ENCODE measurements at regions not wholly inside any gene's neighbourhood (a gene's known extent, or its start where the extent isn't known, plus 50 kb on each side); places are given as distances from the start of the nearest gene placed in this dataset.

DNA sequence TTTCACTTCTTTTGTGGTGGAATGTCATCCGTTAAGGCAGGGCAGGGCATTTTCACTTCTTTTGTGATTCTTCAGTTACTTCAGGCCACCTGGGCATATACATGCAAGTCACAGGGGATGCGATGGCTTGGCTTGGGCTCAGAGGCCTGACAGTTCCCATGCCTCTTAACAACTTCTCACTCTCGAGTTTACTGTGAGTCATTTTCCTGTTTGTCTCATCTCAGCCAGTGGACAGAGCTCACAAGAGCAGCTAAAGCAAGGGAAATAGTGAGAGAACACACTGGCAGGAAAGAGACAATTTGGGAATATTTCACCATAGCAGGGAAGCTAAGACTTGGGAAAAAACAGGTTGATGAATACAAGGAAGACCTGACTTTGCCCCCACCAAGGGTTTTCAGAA lies 1275.7 kb downstream of the NLGN4Y start:
- no peaks in the 10 kb centered on the region for H3K4me1 ChIP-seq (ENCODE audit: control insufficient read depth, insufficient read depth, low read length, poor library complexity, severe bottlenecking)
- H3K9me3 ChIP-seq (ENCODE audit: control insufficient read depth in 2 of 2, low read length in 2 of 2) = no peaks in the 10 kb centered on the region
- Mint-ChIP-seq H3K4me3 (no peak overlapping the region), H3K27ac (no peak overlapping the region), H3K27me3 (no peaks in the 10 kb centered on the region), H3K36me3 (no peaks in the 10 kb centered on the region), H3K9me3 (no peaks in the 10 kb centered on the region), H3K4me1 (no peaks in the 10 kb centered on the region)
- DNase-seq = no peak
- no peaks in the 10 kb centered on the region for H3K27me3 ChIP-seq (ENCODE audit: control insufficient read depth, insufficient read depth, low read length)
- ATAC-seq (ENCODE audit: low read depth in 2 of 2) = no peak
- no peak overlapping the region for H3K27ac ChIP-seq (ENCODE audit: insufficient read depth, low read length, poor library complexity, severe bottlenecking)
- H3K36me3 ChIP-seq (ENCODE audit: control insufficient read depth, insufficient read depth, low read length) = no peaks in the 10 kb centered on the region
- H3K4me3 ChIP-seq (ENCODE audit: low read depth, low read length) = no peak overlapping the region

DNA sequence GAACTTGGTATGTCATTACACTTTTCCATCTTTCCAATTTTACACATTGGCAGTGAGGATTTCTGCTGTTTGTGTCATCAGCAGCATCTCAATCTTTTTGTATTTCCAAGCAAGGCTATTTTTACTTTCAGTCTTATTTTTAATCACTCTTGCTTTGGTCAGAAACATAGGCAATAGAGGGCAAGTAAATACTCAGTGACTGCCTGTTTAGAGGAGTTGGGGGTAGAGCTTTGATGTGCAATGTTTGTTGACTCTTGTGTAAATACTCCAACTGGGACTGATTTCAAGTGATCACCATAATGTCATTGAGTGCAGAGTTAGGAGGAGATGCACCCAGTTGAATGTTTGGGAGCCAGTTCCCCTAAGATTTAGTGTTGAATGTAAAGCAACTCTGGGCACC lies 1281.7 kb downstream of the NLGN4Y start:
- no peaks in the 10 kb centered on the region for H3K27me3 Mint-ChIP-seq
- Histone ChIP-seq H3K4me1 (ENCODE audit: control insufficient read depth, insufficient read depth, low read length, poor library complexity, severe bottlenecking) (no peaks in the 10 kb centered on the region), H3K36me3 (ENCODE audit: control insufficient read depth, insufficient read depth, low read length) (no peaks in the 10 kb centered on the region), H3K27me3 (ENCODE audit: control insufficient read depth, insufficient read depth, low read length) (no peaks in the 10 kb centered on the region), H3K4me3 (ENCODE audit: low read depth, low read length) (no peak overlapping the region), H3K27ac (ENCODE audit: insufficient read depth, low read length, poor library complexity, severe bottlenecking) (no peak overlapping the region), H3K9me3 (ENCODE audit: control insufficient read depth in 2 of 2, low read length in 2 of 2) (no peaks in the 10 kb centered on the region)
- H3K4me1 Mint-ChIP-seq = no peaks in the 10 kb centered on the region
- peaks cover 0 to 2% (median 0%) of the 10 kb centered on the region in 7 donors for H3K9me3 Mint-ChIP-seq
- no peak for DNase-seq
- ATAC-seq (ENCODE audit: low read depth in 2 of 2) = no peak
- H3K4me3 Mint-ChIP-seq = no peak overlapping the region
- no peaks in the 10 kb centered on the region for H3K36me3 Mint-ChIP-seq
- no peak overlapping the region for H3K27ac Mint-ChIP-seq

DNA sequence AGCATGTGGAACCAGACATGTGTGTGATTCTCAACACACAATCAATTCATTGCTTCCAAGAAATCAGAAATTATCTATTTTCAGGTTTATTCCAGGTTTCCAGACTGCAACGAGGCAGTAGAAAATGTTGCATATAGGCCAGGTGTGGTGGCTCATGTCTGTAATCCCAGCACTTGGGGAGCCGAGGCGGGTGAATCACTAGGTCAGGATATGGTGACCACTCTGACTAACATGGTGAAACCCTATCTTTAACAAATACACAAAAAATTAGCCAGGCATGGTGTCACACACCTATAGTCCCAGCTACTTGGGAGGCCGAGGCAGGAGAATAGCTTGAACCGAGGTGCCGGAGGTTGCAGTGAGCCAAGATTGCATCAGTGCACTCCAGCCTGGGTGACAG lies 1289.9 kb downstream of the NLGN4Y start:
- H3K4me3 ChIP-seq (ENCODE audit: low read depth, low read length) = no peak overlapping the region
- ATAC-seq (ENCODE audit: low read depth in 2 of 2) = no peak
- Mint-ChIP-seq H3K4me1 (no peaks in the 10 kb centered on the region), H3K27me3 (no peaks in the 10 kb centered on the region), H3K4me3 (no peak overlapping the region), H3K27ac (no peak overlapping the region), H3K36me3 (no peaks in the 10 kb centered on the region), H3K9me3 (peaks cover 0 to 4% (median 0%) of the 10 kb centered on the region in 7 donors)
- no peaks in the 10 kb centered on the region for H3K4me1 ChIP-seq (ENCODE audit: control insufficient read depth, insufficient read depth, low read length, poor library complexity, severe bottlenecking)
- H3K36me3 ChIP-seq (ENCODE audit: control insufficient read depth, insufficient read depth, low read length) = no peaks in the 10 kb centered on the region
- no peak for DNase-seq
- H3K9me3 ChIP-seq (ENCODE audit: control insufficient read depth in 2 of 2, low read length in 2 of 2) = no peaks in the 10 kb centered on the region
- H3K27me3 ChIP-seq (ENCODE audit: control insufficient read depth, insufficient read depth, low read length) = no peaks in the 10 kb centered on the region
- no peak overlapping the region for H3K27ac ChIP-seq (ENCODE audit: insufficient read depth, low read length, poor library complexity, severe bottlenecking)
